Keratinocyte (primary cell): ENCODE measurements at regions not wholly inside any gene's neighbourhood (a gene's known extent, or its start where the extent isn't known, plus 50 kb on each side); places are given as distances from the start of the nearest gene placed in this dataset.

Source experiments
- DNase-seq: peaks from one replicate; pipeline ENCODE4 v3.0.0-alpha.2; 2011; ENCODE audit warnings: low read depth, missing footprints, low spot score
- FAIRE-seq: peaks from 2 replicates; lab custom pipeline; 2011; peaks lifted over from hg19 to GRCh38; lab: Jason Lieb, UNC
- H2AFZ ChIP-seq: 2 replicates; pipeline ENCODE4 v1.6.0; 2012; ENCODE audit warnings: low read length, control low read depth, inconsistent platforms; ENCODE audit not compliant: control insufficient read depth
- H3K27ac ChIP-seq: 2 replicates; pipeline ENCODE4 v1.5.1; 2011; ENCODE audit warnings: low read length; ENCODE audit not compliant: control insufficient read depth, insufficient read depth
- H3K27me3 ChIP-seq: 3 replicates; pipeline ENCODE4 v1.6.0; 2011; ENCODE audit warnings: low read length; ENCODE audit not compliant: control insufficient read depth, insufficient read depth; ENCODE audit errors: extremely low read depth
- H3K36me3 ChIP-seq, 2 experiments: 2 replicates in 1 of 2; 3 replicates in 1 of 2; pipeline ENCODE4 v1.5.1; 2011; ENCODE audit warnings: low read length in 2 of 2, mild to moderate bottlenecking in 1 of 2; ENCODE audit not compliant: control insufficient read depth in 2 of 2, insufficient read depth in 2 of 2; ENCODE audit errors: extremely low read depth in 1 of 2
- H3K4me1 ChIP-seq: 3 replicates; pipeline ENCODE4 v1.5.1; 2011; ENCODE audit warnings: low read length; ENCODE audit not compliant: control insufficient read depth, insufficient read depth; ENCODE audit errors: extremely low read depth
- H3K4me2 ChIP-seq: 3 replicates; pipeline ENCODE4 v1.6.0; 2011; ENCODE audit warnings: low read depth, low read length; ENCODE audit not compliant: control insufficient read depth, insufficient read depth; ENCODE audit errors: extremely low read depth
- H3K4me3 ChIP-seq, 3 experiments: fragments of 200-600 bp in 1 of 3; sonication (generic) in 1 of 3; 2 replicates in 2 of 3; 3 replicates in 1 of 3; pipeline ENCODE4 v1.5.1; 2011 to 2016; ENCODE audit warnings: low read length in 3 of 3, mild to moderate bottlenecking in 3 of 3, control low read depth in 2 of 3, inconsistent platforms in 1 of 3, low read depth in 1 of 3, mixed read lengths in 1 of 3, mixed run types in 1 of 3, moderate library complexity in 1 of 3; ENCODE audit not compliant: control insufficient read depth in 2 of 3, insufficient read depth in 2 of 3; ENCODE audit errors: extremely low read depth in 1 of 3
- H3K79me2 ChIP-seq: 2 replicates; pipeline ENCODE4 v1.6.0; 2012; ENCODE audit warnings: low read length; ENCODE audit not compliant: control insufficient read depth, insufficient read depth
- H3K9ac ChIP-seq: 3 replicates; pipeline ENCODE4 v1.6.0; 2011; ENCODE audit warnings: low read length; ENCODE audit not compliant: control insufficient read depth, insufficient read depth; ENCODE audit errors: extremely low read depth
- H3K9me1 ChIP-seq: 3 replicates; pipeline ENCODE4 v1.6.0; 2011; ENCODE audit warnings: low read length; ENCODE audit not compliant: control insufficient read depth, insufficient read depth; ENCODE audit errors: extremely low read depth
- H3K9me3 ChIP-seq: 2 replicates; pipeline ENCODE4 v1.5.1; 2012; ENCODE audit warnings: low read depth, low read length; ENCODE audit not compliant: control insufficient read depth
- H4K20me1 ChIP-seq: 3 replicates; pipeline ENCODE4 v1.6.0; 2011; ENCODE audit warnings: low read length; ENCODE audit not compliant: control insufficient read depth, insufficient read depth; ENCODE audit errors: extremely low read depth
- CTCF ChIP-seq, 3 experiments: IDR thresholded peaks in 1 of 3; conservative IDR thresholded peaks in 1 of 3; optimal IDR thresholded peaks in 1 of 3; 2 replicates in 2 of 3; 3 replicates in 1 of 3; pipeline versions ENCODE3 to v1.5.1; 2011; ENCODE audit warnings: low read length in 3 of 3, mild to moderate bottlenecking in 3 of 3, moderate library complexity in 2 of 3, control low read depth in 1 of 3, inconsistent platforms in 1 of 3; ENCODE audit not compliant: insufficient read depth in 2 of 3; ENCODE audit errors: extremely low read depth in 1 of 3
- EZH2 ChIP-seq: IDR thresholded peaks from one replicate; pipeline ENCODE4 v1.6.1; 2012; ENCODE audit warnings: inconsistent platforms, mild to moderate bottlenecking, low read length, moderate library complexity
- dilution Hi-C: fragments of 300-500 bp; cut with MboI; formaldehyde crosslinking; loops from one replicate; pipeline ENCODE4 v1.7.0; 2020; ENCODE audit warnings: low sequenced_read_pairs; ENCODE audit not compliant: extremely low pct_ligation_motif_present

GRCh38 chr5:125979636-125980035 lies 443.6 kb upstream of the GRAMD2B start:
- Histone ChIP-seq H3K36me3 (no peaks in the 10 kb centered on the region), H3K9me3 (no peaks in the 10 kb centered on the region), H3K4me1 (no peaks in the 10 kb centered on the region), H3K4me3 (no peak overlapping the region), H3K27ac (no peak overlapping the region), H4K20me1 (no peaks in the 10 kb centered on the region), H3K4me2 (no peak overlapping the region), H3K9me1 (no peaks in the 10 kb centered on the region), H3K27me3 (no peaks in the 10 kb centered on the region), H3K79me2 (no peaks in the 10 kb centered on the region), H3K9ac (no peak overlapping the region), H2AFZ (no peak overlapping the region)
- FAIRE-seq (no peak), DNase-seq (no peak)
- dilution Hi-C loops, result no loop called here
- TF ChIP-seq CTCF (optimal IDR thresholded peaks at IDR 0.05 in 1 of 3, IDR thresholded peaks at IDR 0.05 in 1 of 3, conservative IDR thresholded peaks at IDR 0.05 in 1 of 3; ENCODE audit: extremely low read depth in 1 of 3, insufficient read depth in 2 of 3, low read length in 3 of 3) (no peak), EZH2 (no peak)

DNA sequence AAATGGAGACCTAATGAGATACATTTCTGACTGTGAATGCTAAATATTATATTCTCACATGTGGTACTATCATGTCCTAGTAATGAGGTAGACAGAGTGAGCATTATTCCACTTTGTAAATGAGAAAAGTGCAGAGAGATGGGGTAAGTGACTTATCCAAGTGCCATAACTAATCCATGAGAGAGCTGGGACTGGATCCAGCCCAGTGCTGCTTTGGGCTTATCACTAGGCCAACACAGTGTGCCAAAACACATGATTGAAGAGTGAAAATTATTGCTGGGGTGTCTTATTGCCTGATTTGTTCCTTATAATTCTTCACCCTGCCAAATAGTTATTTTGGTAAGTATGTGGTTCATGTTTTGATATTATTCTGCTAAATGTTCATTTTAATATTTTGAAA lies 442.2 kb upstream of the GRAMD2B start:
- Histone ChIP-seq H3K79me2 (no peaks in the 10 kb centered on the region), H3K9ac (no peak overlapping the region), H2AFZ (no peak overlapping the region), H4K20me1 (no peaks in the 10 kb centered on the region), H3K27ac (no peak overlapping the region), H3K9me1 (no peaks in the 10 kb centered on the region), H3K4me1 (no peaks in the 10 kb centered on the region), H3K36me3 (no peaks in the 10 kb centered on the region), H3K27me3 (no peaks in the 10 kb centered on the region), H3K4me2 (no peak overlapping the region), H3K9me3 (no peaks in the 10 kb centered on the region), H3K4me3 (no peak overlapping the region)
- no peak for FAIRE-seq
- dilution Hi-C loops, result no loop called here
- TF ChIP-seq EZH2 (no peak), CTCF (optimal IDR thresholded peaks at IDR 0.05 in 1 of 3, IDR thresholded peaks at IDR 0.05 in 1 of 3, conservative IDR thresholded peaks at IDR 0.05 in 1 of 3; ENCODE audit: extremely low read depth in 1 of 3, insufficient read depth in 2 of 3, low read length in 3 of 3) (no peak)
- DNase-seq, result no peak
